HEK293 (cell line): ENCODE measurements at regions not wholly inside any gene's neighbourhood (a gene's known extent, or its start where the extent isn't known, plus 50 kb on each side); places are given as distances from the start of the nearest gene placed in this dataset.

Experiments
- CTCF ChIA-PET: fragments of 350-600 bp; formaldehyde crosslinking; extraction: SDS; loops from one replicate; lab custom pipeline; 2021; ENCODE audit warnings: antibody characterized with exemption; lab: Yijun Ruan, JAX
- POLR2A ChIA-PET: fragments of 300-600 bp; formaldehyde crosslinking; extraction: SDS; loops from one replicate; lab custom pipeline; 2020; ENCODE audit warnings: antibody characterized with exemption, inconsistent platforms; lab: Yijun Ruan, JAX
- H3K27ac ChIP-seq: fragments of 200-500 bp; sonication (Bioruptor generic); 2 replicates; pipeline ENCODE4 v1.5.1; 2014; ENCODE audit warnings: low read depth, low read length, control low read depth, inconsistent platforms; ENCODE audit errors: extremely low read depth
- H3K36me3 ChIP-seq, 2 experiments: fragments of 200-500 bp in 1 of 2; sonication (Bioruptor generic) in 1 of 2; 1 replicate in 1 of 2; 2 replicates in 1 of 2; pipeline ENCODE4 v1.5.1; 2014 to 2017; ENCODE audit warnings: inconsistent platforms in 2 of 2, low read length in 2 of 2; ENCODE audit not compliant: control insufficient read depth in 2 of 2, insufficient read depth in 1 of 2
- H3K4me1 ChIP-seq: fragments of 200-500 bp; sonication (Bioruptor generic); 2 replicates; pipeline ENCODE4 v1.5.1; 2014; ENCODE audit warnings: mild to moderate bottlenecking, low read length, inconsistent platforms; ENCODE audit not compliant: control insufficient read depth, insufficient read depth
- H3K4me3 ChIP-seq: 2 replicates; pipeline ENCODE4 v1.5.1; 2011; ENCODE audit warnings: low read depth, mild to moderate bottlenecking, control low read depth, low read length, moderate library complexity
- H3K9me3 ChIP-seq: fragments of 200-500 bp; sonication (Bioruptor generic); 2 replicates; pipeline ENCODE4 v1.5.1; 2014; ENCODE audit warnings: low read depth, low read length, inconsistent platforms; ENCODE audit not compliant: control insufficient read depth, insufficient read depth
- ELK4 ChIP-seq: IDR thresholded peaks from 2 replicates; pipeline ENCODE4 v1.6.1; 2011; ENCODE audit warnings: mild to moderate bottlenecking, low read depth, low read length, borderline replicate concordance
- HOXD13 ChIP-seq: sonication (generic); formaldehyde crosslinking; IDR thresholded peaks from 2 replicates; pipeline ENCODE4 v1.8.0; 2022; ENCODE audit warnings: missing genetic modification reagents, borderline replicate concordance
- KLF1 ChIP-seq: fragments of 450-650 bp; formaldehyde crosslinking; IDR thresholded peaks from 2 replicates; pipeline ENCODE4 v1.5.1; 2016; ENCODE audit warnings: missing biosample characterization, missing genetic modification characterization
- KLF10 ChIP-seq: fragments of 450-650 bp; IDR thresholded peaks from 2 replicates; pipeline ENCODE4 v1.5.1; 2018; ENCODE audit warnings: missing biosample characterization, mild to moderate bottlenecking, missing genetic modification characterization
- MEIS1 ChIP-seq: sonication (generic); formaldehyde crosslinking; IDR thresholded peaks from 2 replicates; pipeline ENCODE4 v1.8.1; 2022; ENCODE audit warnings: missing genetic modification reagents, mild to moderate bottlenecking, borderline replicate concordance
- MYNN ChIP-seq: fragments of 450-650 bp; formaldehyde crosslinking; IDR thresholded peaks from 2 replicates; pipeline ENCODE4 v1.5.1; 2016; ENCODE audit warnings: missing biosample characterization, missing genetic modification characterization, borderline replicate concordance
- REST ChIP-seq: fragments of 450-650 bp; formaldehyde crosslinking; IDR thresholded peaks from 2 replicates; pipeline ENCODE4 v1.5.1; 2016; ENCODE audit warnings: missing biosample characterization, missing genetic modification characterization
- ZBTB11 ChIP-seq: fragments of 450-650 bp; formaldehyde crosslinking; conservative IDR thresholded peaks from 2 replicates; pipeline ENCODE4 v1.5.1; 2016; ENCODE audit warnings: low read depth, missing biosample characterization, missing genetic modification characterization
- ZBTB17 ChIP-seq: fragments of 450-650 bp; formaldehyde crosslinking; IDR thresholded peaks from 2 replicates; pipeline ENCODE4 v1.5.1; 2016; ENCODE audit warnings: missing biosample characterization, missing genetic modification characterization
- ZBTB26 ChIP-seq: fragments of 450-650 bp; formaldehyde crosslinking; optimal IDR thresholded peaks from 2 replicates; pipeline ENCODE3; 2016; ENCODE audit warnings: missing biosample characterization, mild to moderate bottlenecking, missing genetic modification characterization
- ZNF114 ChIP-seq: fragments of 450-650 bp; formaldehyde crosslinking; IDR thresholded peaks from 2 replicates; pipeline ENCODE4 v1.5.0; 2017; ENCODE audit warnings: missing biosample characterization, missing genetic modification characterization
- ZNF146 ChIP-seq: fragments of 450-650 bp; formaldehyde crosslinking; IDR thresholded peaks from 2 replicates; pipeline ENCODE4 v1.5.1; 2016; ENCODE audit warnings: missing biosample characterization, missing genetic modification characterization
- ZNF18 ChIP-seq: fragments of 450-650 bp; formaldehyde crosslinking; IDR thresholded peaks from 2 replicates; pipeline ENCODE4 v1.5.1; 2016; ENCODE audit warnings: missing biosample characterization, missing genetic modification characterization
- ZNF266 ChIP-seq: fragments of 450-650 bp; formaldehyde crosslinking; IDR thresholded peaks from 2 replicates; pipeline ENCODE4 v1.5.1; 2016; ENCODE audit warnings: missing biosample characterization, missing genetic modification characterization, low read depth
- ZNF426 ChIP-seq: fragments of 450-650 bp; formaldehyde crosslinking; IDR thresholded peaks from 2 replicates; pipeline ENCODE4 v1.5.1; 2017; ENCODE audit warnings: missing biosample characterization, missing genetic modification characterization, mild to moderate bottlenecking, inconsistent platforms, moderate library complexity
- ZNF488 ChIP-seq: fragments of 450-650 bp; formaldehyde crosslinking; IDR thresholded peaks from 2 replicates; pipeline ENCODE4 v1.5.1; 2016; ENCODE audit warnings: missing biosample characterization, missing genetic modification characterization
- ZNF555 ChIP-seq: fragments of 450-650 bp; formaldehyde crosslinking; conservative IDR thresholded peaks from 2 replicates; pipeline ENCODE4 v1.5.1; 2017; ENCODE audit warnings: missing biosample characterization, mild to moderate bottlenecking, missing genetic modification characterization, inconsistent platforms
- ZNF560 ChIP-seq: fragments of 450-650 bp; formaldehyde crosslinking; IDR thresholded peaks from 2 replicates; pipeline ENCODE4 v1.5.1; 2017; ENCODE audit warnings: missing biosample characterization, missing genetic modification characterization, borderline replicate concordance
- ZNF639 ChIP-seq: fragments of 450-650 bp; formaldehyde crosslinking; IDR thresholded peaks from 2 replicates; pipeline ENCODE4 v1.5.1; 2016; ENCODE audit warnings: missing biosample characterization, missing genetic modification characterization
- ZNF654 ChIP-seq: fragments of 450-650 bp; formaldehyde crosslinking; IDR thresholded peaks from 2 replicates; pipeline ENCODE4 v1.5.1; 2016; ENCODE audit warnings: low read depth, missing biosample characterization, missing genetic modification characterization
- ZNF830 ChIP-seq: fragments of 450-650 bp; IDR thresholded peaks from 2 replicates; pipeline ENCODE4 v1.5.0; 2018; ENCODE audit warnings: missing biosample characterization, missing genetic modification characterization, low read depth, mild to moderate bottlenecking, moderate library complexity

GRCh38 chr3:31035681-31036080, 141.2 kb upstream of the GADL1 start:
- Histone ChIP-seq H3K4me3 (no peak overlapping the region), H3K9me3 (no peaks in the 10 kb centered on the region), H3K27ac (no peak overlapping the region), H3K4me1 (no peaks in the 10 kb centered on the region), H3K36me3 (no peaks in the 10 kb centered on the region)
- ChIA-PET CTCF (no interaction called here), POLR2A (no interaction called here)
- no peak for TF ChIP-seq ZNF146 (tag by site-specific recombination)
- TF ChIP-seq ELK4, result no peak
- no peak for TF ChIP-seq MEIS1 (CRISPR knock-in tag)
- no peak for TF ChIP-seq ZBTB26 (tag by site-specific recombination)
- no peak for TF ChIP-seq ZNF639 (tag by site-specific recombination)
- no peak for TF ChIP-seq ZNF18
- no peak for TF ChIP-seq ZNF555 (tag by site-specific recombination)
- TF ChIP-seq KLF1 (tag by site-specific recombination), result no peak

- H3K27ac ChIP-seq, result no peak overlapping the region
- no peaks in the 10 kb centered on the region for H3K36me3 ChIP-seq
- no peak overlapping the region for H3K4me3 ChIP-seq
- no peaks in the 10 kb centered on the region for H3K9me3 ChIP-seq
- CTCF ChIA-PET, result no interaction called here
- H3K4me1 ChIP-seq, result no peaks in the 10 kb centered on the region
- POLR2A ChIA-PET, result no interaction called here
- TF ChIP-seq ZBTB17 (tag by site-specific recombination), result no peak
- TF ChIP-seq ZNF114 (tag by site-specific recombination), result no peak
- TF ChIP-seq ZNF266 (tag by site-specific recombination), result no peak
- no peak for TF ChIP-seq REST (tag by site-specific recombination)
- TF ChIP-seq ZNF654 (tag by site-specific recombination), result no peak
- no peak for TF ChIP-seq ZBTB11
- TF ChIP-seq HOXD13 (CRISPR knock-in tag), result no peak
- TF ChIP-seq ZNF560 (tag by site-specific recombination), result no peak
- no peak for TF ChIP-seq KLF10 (tag by site-specific recombination)
- no peak for TF ChIP-seq MYNN (tag by site-specific recombination)
- TF ChIP-seq ZNF426, result no peak
- TF ChIP-seq ZNF830, result no peak
- no peak for TF ChIP-seq ZNF488
Observed at GRCh38 chr3:31038086-31038739, 143.8 kb upstream of the GADL1 start.
